ENCODE measurements at regions not wholly inside any gene's neighbourhood (a gene's known extent, or its start where the extent isn't known, plus 50 kb on each side); places are given as distances from the start of the nearest gene placed in this dataset.
"Not testable (repeated sequence)": the region's sequence is repeated elsewhere in the genome, so short reads cannot be mapped to it uniquely, and the experiment has no call there.

DNA sequence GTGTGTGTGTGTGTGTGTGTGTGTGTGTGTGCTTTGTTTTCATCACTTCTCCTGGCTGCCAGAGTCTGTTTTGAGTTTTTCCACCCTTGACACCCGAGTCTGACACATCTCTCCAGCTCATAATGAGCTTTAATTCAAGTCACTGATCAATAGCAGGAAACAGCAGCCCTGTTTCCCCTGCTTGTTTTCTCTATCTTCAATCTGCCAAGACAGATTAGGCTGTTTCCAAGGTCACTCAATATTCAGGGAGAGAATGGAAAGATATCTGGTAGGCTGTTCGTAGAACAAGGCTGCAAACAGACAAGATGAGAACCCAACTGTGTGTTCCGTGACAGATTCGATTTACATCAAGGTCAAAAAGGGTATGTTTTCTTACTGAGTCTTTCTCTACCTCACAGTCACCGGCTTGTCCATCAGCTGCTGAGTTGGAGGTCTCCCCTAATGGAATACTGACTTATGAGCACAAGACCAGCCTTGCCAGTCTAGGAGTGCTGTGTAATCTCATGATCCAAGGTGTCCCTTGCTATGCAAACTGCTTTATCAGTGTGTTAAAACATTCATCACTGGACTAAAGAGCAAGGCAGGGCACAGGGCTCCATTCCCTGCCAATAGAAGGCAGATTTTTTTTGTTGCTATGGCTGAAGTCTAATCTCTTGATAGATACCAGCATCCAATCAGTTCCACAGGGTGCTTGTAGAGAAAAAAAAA lies 187.9 kb upstream of the LMCD1 start:
- H3K4me3 ChIP-seq (ENCODE audit: low read depth, low read length, poor library complexity, severe bottlenecking), result no peak overlapping the region
- TF ChIP-seq, protein P1, sequence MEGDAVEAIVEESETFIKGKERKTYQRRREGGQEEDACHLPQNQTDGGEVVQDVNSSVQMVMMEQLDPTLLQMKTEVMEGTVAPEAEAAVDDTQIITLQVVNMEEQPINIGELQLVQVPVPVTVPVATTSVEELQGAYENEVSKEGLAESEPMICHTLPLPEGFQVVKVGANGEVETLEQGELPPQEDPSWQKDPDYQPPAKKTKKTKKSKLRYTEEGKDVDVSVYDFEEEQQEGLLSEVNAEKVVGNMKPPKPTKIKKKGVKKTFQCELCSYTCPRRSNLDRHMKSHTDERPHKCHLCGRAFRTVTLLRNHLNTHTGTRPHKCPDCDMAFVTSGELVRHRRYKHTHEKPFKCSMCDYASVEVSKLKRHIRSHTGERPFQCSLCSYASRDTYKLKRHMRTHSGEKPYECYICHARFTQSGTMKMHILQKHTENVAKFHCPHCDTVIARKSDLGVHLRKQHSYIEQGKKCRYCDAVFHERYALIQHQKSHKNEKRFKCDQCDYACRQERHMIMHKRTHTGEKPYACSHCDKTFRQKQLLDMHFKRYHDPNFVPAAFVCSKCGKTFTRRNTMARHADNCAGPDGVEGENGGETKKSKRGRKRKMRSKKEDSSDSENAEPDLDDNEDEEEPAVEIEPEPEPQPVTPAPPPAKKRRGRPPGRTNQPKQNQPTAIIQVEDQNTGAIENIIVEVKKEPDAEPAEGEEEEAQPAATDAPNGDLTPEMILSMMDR (IDR thresholded peaks at IDR 0.05; ENCODE audit: low read length), result no peak
- no peak for TF ChIP-seq EZH2 (IDR thresholded peaks at IDR 0.05; ENCODE audit: borderline replicate concordance, low read length)
- H3K9me3 ChIP-seq (ENCODE audit: low read length), result no peaks in the 10 kb centered on the region
- no peaks in the 10 kb centered on the region for H3F3A ChIP-seq (ENCODE audit: insufficient read depth, low read length)
- H3K79me2 ChIP-seq (ENCODE audit: insufficient read depth, low read length), result no peaks in the 10 kb centered on the region
- H3K9ac ChIP-seq (ENCODE audit: low read length), result no peak overlapping the region
- H3K27ac ChIP-seq (ENCODE audit: low read depth, low read length, poor library complexity, severe bottlenecking), result no peak overlapping the region
- H3K27me3 ChIP-seq (ENCODE audit: insufficient read depth, low read length), result no peaks in the 10 kb centered on the region
- no peaks in the 10 kb centered on the region for H3K4me1 ChIP-seq (ENCODE audit: insufficient read depth, low read length, severe bottlenecking)
- no peaks in the 10 kb centered on the region for H4K20me1 ChIP-seq (ENCODE audit: insufficient read depth, low read length)
- H3K9me2 ChIP-seq (ENCODE audit: low read depth, low read length), result no peaks in the 10 kb centered on the region
- no peak overlapping the region for H3K4me2 ChIP-seq (ENCODE audit: low read length)
- H3K36me3 ChIP-seq (ENCODE audit: insufficient read depth, low read length), result no peaks in the 10 kb centered on the region
- H2AFZ ChIP-seq (ENCODE audit: low read length), result no peak overlapping the region

DNA sequence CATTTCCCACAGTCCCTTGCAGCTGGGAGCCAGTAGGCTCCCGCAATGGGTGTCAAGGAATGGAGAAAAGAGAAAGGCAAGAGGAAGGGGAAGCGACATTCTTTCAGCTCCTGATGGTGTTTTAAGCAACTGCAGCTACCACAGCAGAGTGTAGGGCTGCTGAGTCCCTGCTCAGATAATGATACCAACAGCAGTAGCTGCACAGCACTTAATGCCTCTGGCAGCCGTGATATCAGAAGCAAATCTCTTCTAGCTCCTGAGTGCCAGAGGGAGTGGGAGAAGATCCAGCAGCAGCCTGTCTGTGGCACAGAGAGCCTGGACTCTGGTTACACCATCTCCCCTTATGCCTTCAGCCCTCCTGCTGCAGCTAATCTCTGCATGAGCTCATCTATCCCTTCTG lies 186.1 kb upstream of the LMCD1 start:
- H3K4me3 ChIP-seq (ENCODE audit: low read depth, low read length, poor library complexity, severe bottlenecking); H3K9me3 ChIP-seq (ENCODE audit: low read length); H3K79me2 ChIP-seq (ENCODE audit: insufficient read depth, low read length); H3K36me3 ChIP-seq (ENCODE audit: insufficient read depth, low read length); H3K4me1 ChIP-seq (ENCODE audit: insufficient read depth, low read length, severe bottlenecking); H3K27me3 ChIP-seq (ENCODE audit: insufficient read depth, low read length); H3K4me2 ChIP-seq (ENCODE audit: low read length); H3K9me2 ChIP-seq (ENCODE audit: low read depth, low read length); H3K27ac ChIP-seq (ENCODE audit: low read depth, low read length, poor library complexity, severe bottlenecking); H4K20me1 ChIP-seq (ENCODE audit: insufficient read depth, low read length); H2AFZ ChIP-seq (ENCODE audit: low read length); H3K9ac ChIP-seq (ENCODE audit: low read length); H3F3A ChIP-seq (ENCODE audit: insufficient read depth, low read length): not testable (repeated sequence)

DNA sequence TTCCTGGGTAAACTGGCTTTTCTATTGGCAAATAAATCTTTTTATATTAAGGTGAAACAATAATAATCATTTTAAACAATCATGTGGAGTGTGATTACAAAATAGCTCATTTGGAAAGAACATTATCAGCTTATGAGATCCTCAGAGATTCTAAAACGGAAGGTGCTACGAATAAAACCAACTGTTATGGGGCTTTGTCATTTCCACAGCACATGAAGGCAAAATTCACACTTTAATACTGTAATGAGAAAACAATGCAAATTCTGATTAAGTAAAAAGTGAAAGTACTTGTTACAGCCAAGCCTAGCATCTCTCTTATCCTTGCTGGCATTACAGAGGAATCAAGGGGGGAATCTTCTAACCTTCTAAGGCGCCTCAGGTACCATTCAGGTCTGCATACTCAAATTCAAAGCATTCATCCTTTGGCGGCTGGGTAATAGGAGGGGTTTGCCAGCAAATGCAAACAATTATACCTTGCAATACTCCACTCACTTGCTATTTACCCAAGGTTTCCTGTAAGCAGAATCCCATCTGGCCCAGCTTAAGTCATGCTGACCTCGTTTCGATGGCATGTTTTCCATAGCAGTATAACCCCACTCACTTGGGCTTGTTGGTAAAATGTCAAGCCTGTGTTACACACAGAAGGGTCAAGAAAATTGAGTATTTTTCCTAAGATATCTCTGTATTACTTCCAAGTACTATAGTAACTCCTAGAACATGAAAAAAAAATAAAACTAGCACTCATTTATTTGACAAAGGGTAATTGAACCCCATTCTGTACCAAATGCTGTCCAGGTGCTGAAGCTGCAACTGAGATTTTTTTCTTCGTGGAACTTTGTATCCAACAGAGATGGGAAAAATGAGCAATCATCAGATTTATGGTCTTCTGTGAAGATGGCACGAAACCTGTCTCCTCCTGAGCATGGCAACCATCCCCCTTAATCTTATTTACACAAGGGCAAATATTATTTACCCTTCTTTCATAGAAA lies 183.7 kb upstream of the LMCD1 start:
- no peak overlapping the region for H3K4me3 ChIP-seq (ENCODE audit: low read depth, low read length, poor library complexity, severe bottlenecking)
- H3K4me2 ChIP-seq (ENCODE audit: low read length), result no peak overlapping the region
- no peaks in the 10 kb centered on the region for H3K36me3 ChIP-seq (ENCODE audit: insufficient read depth, low read length)
- H3K27ac ChIP-seq (ENCODE audit: low read depth, low read length, poor library complexity, severe bottlenecking), result no peak overlapping the region
- H3K79me2 ChIP-seq (ENCODE audit: insufficient read depth, low read length), result no peaks in the 10 kb centered on the region
- no peak overlapping the region for H3K9ac ChIP-seq (ENCODE audit: low read length)
- no peaks in the 10 kb centered on the region for H3F3A ChIP-seq (ENCODE audit: insufficient read depth, low read length)
- H3K9me2 ChIP-seq (ENCODE audit: low read depth, low read length), result no peaks in the 10 kb centered on the region
- no peaks in the 10 kb centered on the region for H3K9me3 ChIP-seq (ENCODE audit: low read length)
- H3K27me3 ChIP-seq (ENCODE audit: insufficient read depth, low read length), result no peaks in the 10 kb centered on the region
- H3K4me1 ChIP-seq (ENCODE audit: insufficient read depth, low read length, severe bottlenecking), result no peaks in the 10 kb centered on the region
- no peaks in the 10 kb centered on the region for H4K20me1 ChIP-seq (ENCODE audit: insufficient read depth, low read length)
- TF ChIP-seq, protein P1 (IDR thresholded peaks at IDR 0.05; ENCODE audit: low read length), result no peak
- no peak for TF ChIP-seq EZH2 (IDR thresholded peaks at IDR 0.05; ENCODE audit: borderline replicate concordance, low read length)
- no peak overlapping the region for H2AFZ ChIP-seq (ENCODE audit: low read length)

Measured in OCI-LY1 (cell line).